NCI-H2029 (cell line): ENCODE measurements at regions not wholly inside any gene's neighbourhood (a gene's known extent, or its start where the extent isn't known, plus 50 kb on each side); places are given as distances from the start of the nearest gene placed in this dataset.

Experiments used
- DNase-seq: peaks from one replicate; lab custom pipeline; 2025; lab: John Stamatoyannopoulos, UW

DNA sequence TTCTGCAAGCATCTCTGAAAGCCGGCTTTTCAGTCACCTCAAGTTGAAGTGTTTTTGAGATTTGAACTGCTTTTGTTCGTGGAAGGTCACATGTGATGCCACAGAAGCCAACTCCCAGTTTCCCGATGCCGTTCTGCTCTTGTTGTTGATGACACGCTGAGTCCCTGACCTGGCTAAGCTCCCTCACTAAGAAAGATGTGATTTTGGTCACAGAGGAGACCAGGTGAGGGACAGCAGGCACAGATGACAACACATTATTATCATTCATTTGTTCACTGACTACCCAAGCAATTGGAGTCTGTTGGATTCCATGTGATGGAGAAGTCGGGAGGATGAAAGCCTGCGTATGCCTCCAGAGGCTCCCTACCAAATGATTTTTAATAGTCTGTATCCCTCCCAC lies 822.4 kb upstream of the RBFOX1 start:
- no peak for DNase-seq

DNA sequence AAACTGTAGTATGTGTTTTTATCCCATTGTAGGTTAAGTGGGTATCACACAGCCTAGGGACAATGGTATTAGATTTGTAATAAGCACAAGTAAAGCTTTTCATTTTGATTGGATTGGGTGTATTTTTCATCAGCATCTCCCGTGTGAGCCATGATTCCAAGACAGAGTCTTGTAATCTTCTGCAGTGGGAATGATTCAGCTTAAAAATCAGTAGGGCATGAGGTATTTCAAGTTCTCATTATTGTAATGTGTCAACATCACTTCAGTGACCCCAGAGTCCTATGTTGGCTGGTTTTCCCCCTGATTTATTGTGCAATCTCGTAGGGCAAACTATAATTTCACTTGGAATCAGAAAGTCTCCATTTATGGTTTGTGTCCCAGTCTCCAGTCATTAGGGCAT lies 833.2 kb upstream of the RBFOX1 start:
- no peak for DNase-seq

DNA sequence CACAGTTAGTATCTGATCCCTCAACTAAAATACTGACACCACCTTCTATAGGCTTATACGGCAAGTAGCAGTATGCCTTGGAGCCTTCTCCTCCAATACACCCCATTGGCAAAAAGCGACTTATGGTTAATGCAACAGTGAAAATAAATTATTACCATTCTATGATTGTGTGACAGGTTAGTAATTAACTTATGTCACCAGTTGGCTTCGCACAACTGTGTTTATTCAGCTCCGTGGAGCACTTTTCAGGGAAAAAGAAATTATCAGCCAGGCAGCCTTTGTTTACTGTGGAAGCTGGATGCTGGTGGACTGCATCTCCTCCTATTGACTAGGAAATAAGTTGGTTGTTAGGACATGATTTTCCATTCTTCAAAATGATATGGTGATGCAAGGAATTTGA lies 833.8 kb upstream of the RBFOX1 start:
- peak; percentile 2 for DNase-seq

DNA sequence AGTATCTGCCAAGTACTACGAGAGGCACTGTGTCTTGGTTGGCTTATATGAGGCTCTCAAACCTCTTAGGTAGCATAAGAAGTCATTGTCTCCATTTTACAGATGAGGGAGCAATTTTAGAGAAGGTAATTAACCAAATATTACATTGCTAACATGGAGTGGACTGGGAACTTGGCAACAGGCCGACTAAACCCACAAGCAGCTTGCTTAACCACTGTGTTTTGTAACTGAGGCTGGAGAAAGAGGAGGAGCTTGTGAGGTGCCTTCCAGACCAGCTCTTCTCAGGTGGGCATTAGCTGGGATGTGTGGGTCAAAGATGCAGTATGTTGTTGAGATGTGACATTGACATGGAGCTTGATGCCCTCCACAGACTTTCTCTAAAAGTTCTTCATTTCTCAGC lies 835.6 kb upstream of the RBFOX1 start:
- DNase-seq = peak; percentile 2

DNA sequence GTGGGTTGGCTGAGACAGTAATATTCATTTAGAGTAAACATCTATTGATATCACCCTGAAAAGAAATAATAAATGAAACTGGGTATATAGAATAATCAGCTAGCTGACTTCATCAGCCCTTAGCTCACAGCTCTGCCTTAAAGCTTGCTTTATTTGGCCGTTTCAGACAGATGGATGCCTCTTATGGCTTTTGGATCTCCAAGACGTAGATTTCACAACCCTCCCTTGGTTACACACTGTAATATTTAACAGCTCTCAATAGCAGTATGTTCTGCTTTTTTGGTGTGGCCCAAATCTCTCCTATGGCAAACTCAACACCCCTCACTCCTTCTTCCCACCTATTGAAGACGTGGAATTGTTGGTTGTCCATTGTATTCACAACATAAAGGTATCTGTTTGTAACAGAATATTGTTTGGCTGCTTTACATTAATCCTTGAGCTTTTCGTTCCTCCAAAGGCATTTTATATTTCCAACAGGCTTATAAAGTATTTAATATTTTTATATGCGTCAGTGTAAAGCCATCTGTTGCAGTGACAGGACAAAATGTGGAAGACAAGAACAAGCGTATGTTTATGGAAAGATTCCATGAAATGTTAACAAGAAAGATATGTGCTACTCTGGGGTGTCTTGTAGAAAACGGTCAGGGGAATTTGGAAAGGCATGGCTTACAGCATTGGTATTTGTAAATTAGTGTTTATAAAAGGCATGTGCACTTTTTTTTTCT lies 837.0 kb upstream of the RBFOX1 start:
- no peak for DNase-seq

DNA sequence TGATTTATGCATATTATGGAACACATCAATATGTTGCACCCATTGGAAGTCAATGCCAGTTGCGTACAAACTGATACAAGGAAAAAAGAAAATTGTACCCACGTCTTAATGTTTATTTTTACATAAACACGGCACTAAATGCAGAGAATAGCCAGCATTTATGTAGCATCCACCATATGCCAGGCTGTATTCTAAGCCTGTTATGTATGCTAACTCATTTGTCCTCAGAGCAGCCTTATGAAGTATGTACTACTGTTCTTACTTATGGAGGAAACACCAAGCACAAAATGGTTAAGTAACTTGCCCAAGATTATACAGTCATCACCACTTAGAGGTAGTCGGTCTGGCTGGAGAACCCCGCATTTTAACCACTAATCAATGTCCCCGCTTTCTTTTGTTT lies 837.9 kb upstream of the RBFOX1 start:
- no peak for DNase-seq

DNA sequence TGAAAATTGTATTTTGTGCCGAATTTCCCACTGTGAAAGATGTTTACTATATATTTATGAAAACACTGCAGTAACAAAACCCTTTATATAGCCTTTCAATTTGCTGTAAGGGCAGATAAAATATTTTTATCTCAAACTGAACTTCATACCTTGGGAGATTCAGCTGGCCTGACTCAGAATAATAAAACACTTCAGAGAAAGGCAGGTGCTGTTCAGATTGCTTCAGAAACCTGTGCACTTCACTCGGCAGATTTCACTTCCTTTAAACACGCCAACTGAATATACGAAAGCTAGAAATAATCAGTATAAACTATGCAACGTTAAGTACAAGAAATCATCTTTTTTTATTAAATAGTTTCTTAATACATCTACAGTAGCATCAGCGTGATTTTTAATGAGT lies 839.1 kb upstream of the RBFOX1 start:
- no peak for DNase-seq

DNA sequence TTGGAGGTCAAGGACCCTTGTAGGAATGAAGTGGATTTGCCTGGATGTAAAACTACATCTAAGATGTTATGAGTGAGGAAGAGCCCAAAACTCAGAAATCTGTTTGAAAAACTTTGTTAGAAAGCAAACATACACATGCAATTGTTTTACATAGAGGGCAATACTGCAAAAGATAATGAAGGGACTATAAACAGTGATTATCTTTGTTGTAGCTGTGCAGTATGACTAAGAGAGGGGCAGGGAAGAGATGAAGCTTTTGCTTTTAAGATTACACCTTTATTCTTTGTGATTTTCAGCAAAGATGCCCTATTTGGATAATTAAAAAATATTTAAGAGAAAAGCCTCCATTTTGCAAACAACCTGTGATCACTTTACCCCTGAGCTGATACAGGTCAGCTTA lies 839.9 kb upstream of the RBFOX1 start:
- no peak for DNase-seq

DNA sequence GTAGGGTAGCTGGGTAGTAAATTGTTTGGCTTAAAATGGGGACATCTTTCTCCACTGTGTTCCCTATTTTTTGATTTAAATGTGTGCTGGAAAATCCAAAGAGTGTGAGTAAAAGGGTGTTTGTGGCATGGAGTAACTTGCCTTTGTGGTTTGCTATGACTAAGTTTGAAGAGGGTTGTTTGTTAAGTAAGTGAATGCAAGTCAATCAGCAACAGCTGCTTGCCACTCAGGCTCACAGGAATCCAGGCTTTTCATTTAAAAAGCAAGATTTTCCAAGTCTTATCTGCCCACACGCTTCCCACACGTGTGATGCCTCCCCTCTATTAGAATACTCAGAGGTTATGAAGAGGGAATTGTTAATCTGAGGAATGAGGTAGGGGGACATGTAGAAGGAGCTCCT lies 847.7 kb upstream of the RBFOX1 start:
- DNase-seq = no peak

DNA sequence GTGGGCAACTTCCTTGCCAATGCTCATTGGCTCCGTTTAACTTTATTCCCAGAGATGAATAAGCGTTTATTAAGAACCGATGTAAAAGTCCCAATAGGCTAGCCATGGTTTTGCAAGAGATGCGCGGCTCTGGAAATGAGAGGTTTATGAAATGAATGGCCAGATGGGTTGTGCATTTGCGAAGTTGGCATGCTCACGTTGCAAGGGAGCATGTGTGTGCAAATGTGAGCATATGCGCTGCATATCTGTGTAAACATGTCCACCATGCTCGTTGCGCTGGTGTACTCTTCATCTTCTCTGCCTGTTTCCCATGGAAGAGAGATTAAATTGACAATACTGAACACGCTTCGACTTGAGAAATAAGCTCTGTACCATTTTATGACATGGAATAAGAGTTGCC lies 848.6 kb upstream of the RBFOX1 start:
- no peak for DNase-seq

DNA sequence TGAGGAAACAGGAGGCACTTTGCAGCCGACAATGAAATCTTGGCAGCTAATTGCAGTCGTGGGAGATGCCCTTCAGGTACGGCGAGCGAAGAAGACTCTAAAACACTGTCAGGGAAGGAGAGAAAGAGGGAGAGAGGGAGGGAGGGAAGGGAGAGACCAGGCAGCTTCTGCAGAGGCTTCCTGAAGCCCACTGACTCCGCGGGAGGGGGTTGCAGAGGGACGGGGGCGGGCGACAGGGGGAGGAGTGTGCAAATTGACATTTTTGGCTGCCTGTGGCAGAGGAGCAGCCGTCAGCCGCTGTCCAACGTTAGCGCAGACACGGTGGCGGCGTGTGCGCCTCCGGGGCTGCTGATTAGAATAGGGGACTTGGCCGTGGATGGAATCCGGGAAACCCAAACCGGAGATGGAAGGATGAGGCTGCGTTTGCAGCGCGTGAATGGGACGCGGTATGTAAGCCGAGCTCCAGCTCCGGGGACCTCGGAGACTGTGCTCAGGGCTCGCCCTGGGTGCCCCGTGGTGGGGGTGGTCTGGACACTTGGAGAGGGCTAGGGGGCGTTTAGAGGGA lies 849.1 kb upstream of the RBFOX1 start:
- DNase-seq = no peak

DNA sequence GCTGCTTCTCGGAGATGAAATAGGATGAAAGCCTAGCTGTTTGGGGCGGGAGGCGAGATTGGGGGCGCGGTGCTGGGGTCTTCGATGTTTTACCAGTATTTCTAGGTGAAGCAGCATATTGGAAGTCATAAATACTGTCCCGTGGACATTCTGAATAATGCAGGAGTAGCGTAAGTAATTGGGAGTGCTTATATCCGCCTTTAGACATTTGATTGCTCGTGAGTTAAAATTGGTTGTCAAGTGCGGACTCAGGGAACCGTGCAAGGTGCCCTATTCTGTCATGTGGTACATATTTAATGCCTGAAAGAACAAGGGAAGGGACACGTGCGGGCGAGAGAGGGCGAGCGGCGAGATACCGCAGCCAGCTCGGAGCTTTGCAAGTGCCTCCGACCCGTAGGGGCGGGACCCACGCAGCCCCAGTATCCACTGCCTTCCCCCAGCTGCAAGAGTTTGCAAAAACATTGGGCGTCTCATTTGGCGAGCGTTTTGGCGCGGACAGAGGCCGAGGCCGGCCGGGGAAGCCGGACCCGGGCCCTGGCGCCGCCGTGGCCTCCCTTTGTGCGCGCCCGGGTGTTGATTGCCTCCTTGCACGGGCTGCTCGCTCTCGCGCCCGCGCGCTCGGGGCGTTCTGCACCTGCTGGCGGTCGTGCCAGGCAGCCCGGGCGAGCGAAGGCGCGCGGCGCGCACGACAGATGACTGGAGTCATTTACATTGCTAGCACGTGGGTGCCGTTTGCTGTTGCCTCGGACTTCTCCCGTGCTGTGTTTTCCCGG lies 849.8 kb upstream of the RBFOX1 start:
- DNase-seq = peak; percentile 4

DNA sequence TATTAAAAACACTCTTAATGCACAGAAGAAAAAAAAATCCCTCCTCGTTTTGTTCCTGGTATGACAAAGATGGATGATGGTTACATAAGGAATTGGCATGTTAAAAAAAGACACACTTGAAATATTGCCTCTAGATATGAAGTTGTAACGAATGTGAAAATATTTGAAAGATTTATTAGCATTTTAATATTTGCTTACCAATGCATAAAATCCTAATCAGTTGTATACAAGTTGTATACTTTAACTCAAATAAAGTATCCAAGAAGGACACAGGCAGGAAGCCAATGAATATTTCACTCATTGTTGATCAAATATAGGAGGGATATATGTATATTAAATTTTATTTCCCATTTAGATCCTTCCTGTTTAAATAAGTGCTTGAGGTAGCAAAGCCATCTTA lies 850.8 kb upstream of the RBFOX1 start:
- DNase-seq = no peak

DNA sequence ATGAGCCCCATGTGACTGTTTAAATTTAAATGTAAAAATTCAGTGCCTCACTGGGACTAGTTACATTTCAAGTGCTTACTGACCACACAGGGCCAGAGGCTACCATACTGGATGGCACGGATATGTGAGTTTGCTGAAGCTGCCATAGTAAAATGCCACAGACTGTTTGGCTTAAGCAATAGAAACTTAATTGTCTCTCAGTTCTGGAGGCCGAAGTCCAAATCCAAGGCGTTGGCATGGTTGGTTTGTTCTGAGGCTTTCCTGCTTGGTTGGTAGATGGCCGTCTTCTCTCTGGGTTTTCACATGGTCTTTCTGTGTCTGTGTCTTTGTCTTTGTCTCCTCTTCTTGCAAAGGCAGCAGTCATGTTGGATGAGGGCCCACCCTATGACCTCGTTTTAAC lies 878.9 kb upstream of the RBFOX1 start:
- DNase-seq = no peak

DNA sequence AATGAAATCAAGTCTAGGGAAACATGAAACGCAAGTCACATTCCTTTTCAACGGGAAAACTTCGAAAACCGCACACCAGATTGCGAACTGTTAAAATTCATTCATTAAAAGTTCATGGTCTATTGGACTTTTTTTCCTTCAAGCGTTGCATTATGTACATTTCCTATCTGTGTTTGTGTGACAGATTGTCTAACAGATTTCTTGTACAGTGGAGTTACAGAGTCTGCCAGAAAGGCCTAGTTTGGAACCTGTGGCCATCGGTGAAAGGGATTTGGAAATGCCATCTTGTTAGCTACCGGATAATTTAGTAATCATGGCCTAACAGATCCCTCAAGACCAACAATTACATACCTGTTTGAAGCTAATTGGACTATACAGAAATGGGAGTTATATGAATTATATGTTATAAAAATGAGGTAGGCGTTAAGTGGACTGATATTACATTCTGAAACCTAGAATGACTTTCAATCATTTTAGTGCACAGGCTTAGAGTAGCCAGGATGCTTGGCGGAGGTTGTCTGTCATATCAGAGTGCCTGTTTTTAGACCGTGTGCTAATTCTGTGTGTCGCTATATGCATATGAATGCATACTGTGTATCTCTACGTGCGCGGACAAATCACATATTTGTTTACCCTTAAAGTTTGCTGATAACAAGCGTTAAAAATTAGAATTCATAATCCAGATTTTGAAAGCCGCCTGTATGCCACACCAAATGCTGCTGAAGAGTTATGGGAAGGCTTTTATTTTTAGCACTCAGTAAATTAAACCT lies 885.4 kb upstream of the RBFOX1 start:
- DNase-seq = no peak

DNA sequence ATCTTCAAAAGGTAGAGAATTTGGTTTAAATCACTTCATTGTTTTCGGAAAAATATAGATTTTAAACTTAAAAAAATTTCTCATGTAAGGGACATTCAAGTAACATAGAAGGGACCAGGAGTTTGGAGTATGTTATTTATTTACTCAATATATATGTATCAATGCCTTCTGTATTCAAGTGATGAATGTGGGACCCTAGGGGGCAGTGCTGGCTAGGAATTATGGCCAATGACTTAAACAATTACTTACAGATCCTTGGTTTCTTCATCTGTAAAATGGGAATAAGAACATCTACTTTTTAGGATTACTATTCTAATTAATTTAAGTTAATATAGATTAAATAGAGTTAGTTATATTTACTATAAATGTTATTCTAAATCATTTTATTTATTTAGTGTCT lies 886.3 kb upstream of the RBFOX1 start:
- no peak for DNase-seq

DNA sequence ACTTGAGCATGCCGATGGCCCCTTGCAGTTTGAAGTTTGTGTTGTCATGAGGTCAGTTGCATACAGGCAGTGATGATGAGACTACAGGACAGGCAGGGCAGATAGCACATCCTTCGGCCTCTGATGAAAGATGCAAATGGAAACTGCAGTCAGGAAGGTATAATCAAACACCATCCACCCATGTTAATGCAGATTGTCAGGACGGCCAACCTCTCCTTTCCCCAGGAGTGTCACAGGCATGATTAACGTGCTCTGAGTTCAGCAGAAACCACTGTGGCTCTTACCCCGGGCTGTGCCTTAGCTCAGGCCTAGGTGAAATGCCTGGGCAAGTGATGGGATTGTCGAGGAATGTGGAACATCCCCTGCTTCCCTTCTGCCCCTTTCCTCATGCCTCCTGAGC lies 893.5 kb upstream of the RBFOX1 start:
- DNase-seq = no peak

DNA sequence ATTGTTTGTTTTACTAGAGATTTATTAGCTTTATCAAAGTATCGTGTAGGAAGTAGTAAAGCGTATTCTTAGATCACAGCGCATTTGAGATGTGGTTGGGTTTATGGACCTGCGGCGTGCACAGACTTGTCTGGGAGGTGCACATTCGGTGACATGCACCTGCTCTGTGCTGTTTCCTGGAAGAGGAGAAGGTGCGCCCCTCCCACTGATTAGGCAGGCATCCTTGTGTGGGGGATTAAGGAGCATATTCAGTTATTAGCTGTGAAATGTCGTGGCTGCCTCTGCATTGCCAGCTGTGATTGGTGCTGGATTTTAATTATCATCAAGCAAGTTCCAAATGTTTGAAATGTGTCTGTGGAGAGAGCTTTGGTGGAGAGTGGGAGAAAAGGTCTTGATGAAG lies 903.8 kb upstream of the RBFOX1 start:
- no peak for DNase-seq

DNA sequence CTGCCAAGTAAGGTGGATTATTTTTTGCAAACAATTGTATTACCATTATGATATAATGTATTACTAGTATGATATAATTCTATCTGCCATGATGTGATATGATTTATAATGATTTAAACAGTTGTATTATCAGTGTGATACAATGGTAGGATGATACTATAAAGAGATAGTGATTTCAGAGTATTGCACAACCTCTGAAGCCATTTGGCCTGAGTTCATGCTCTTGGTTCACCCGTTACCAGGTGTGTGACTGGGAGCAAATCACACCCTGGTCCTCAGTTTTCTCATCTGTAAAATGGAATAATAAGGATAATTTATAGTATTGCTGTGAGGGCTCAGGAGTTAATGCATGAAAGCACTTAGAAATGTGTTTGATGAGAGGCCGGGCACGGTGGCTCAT lies 905.0 kb upstream of the RBFOX1 start:
- no peak for DNase-seq

DNA sequence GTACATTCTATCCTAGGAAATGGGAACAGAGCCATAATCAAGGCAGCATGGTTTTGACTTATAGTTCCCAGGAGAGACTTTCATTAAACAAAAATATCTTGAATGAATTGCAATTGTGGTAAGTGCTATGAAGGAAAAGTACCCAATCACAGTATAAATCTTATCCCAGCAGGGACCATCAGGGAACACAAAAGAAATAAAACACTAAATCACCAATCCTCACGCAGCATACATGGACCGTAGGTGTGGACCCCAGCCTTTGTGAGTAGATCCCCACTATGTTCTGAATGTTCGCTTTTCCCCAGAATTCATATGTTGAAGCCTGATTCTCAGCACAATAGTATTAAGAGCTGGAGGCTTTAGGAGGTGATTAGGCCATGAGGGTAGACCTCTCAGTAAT lies 925.0 kb upstream of the RBFOX1 start:
- DNase-seq = no peak

DNA sequence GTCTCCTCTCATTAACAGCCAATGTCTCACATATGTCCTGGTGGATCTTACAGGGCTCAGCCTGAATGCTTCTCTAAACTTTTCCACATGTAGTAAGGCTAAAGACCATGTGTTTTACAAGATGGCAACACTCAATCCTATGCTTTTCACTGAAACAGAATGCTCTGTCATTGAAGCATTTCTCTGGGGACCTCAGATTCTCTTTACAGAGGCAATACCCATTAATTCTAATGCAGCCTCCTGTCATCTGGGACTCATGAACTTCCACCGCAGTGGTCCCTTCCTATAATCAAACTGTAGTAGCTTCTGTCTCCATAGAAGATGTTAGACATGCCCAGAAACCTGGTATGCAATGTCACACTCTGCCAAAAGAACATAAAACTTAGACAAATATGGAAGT lies 926.6 kb upstream of the RBFOX1 start:
- no peak for DNase-seq

DNA sequence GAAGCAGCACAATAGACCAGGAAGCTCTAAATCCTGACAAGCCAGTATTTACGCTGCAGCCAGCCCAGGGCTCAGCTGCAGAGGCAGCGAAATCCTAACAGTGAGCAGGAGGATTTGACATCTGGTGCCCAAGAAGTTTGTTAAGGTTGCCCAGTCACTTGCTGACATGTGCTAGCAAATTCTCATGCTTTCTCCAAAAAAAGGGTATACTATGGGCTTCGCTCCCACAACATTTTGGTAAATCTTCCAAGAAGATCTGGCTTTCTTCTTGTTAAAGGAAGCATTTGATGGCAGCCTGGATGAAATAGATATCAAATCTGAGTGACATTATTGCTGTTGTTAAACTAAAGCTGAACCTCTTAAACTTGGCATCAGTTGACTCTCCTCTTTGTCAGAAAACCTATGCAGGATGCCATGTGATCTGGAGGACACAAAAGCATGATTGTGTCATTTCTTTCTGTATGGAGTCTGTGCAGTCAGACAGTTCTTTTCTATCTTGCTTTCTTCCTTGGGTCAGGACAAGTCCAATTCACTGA lies 949.7 kb upstream of the RBFOX1 start:
- no peak for DNase-seq

DNA sequence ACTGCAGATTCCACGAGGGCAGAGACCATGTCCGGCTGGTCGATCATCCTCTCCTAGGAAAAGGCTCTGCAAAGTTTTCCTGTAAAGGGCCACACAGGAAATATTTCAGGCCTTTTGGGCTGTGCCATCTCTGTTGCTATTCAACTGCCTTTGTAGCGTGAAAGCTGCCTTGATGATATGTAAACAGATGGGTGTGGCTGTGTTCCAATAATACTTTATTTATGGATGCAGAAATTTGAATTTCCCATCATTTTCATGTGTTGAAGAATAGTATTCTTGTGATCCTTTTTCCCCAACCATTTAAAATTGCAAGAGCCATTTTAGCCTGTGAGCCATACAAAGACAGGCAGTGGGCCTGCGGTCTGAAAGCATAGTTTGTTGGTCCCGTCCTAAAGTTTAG lies 950.7 kb upstream of the RBFOX1 start:
- DNase-seq = no peak
